Lower lobe of right lung (tissue), 2 donors: ENCODE measurements at regions not wholly inside any gene's neighbourhood (a gene's known extent, or its start where the extent isn't known, plus 50 kb on each side); places are given as distances from the start of the nearest gene placed in this dataset.

Experiments used
- ATAC-seq, 2 donors: fragments of 200-7000 bp; cut with Tn5 transposase; one replicate each; pipeline ENCODE4 v1.9.1; 2020 to 2022; ENCODE audit warnings: mild to moderate bottlenecking in 2 of 2, moderate library complexity in 2 of 2
- DNase-seq: peaks from one replicate; pipeline ENCODE4 v3.0.0-alpha.2; 2020
- H3K27ac ChIP-seq: fragments of 200-600 bp; one replicate; pipeline ENCODE4 v1.8.0; 2022
- H3K27me3 ChIP-seq: fragments of 200-600 bp; one replicate; pipeline ENCODE4 v1.8.0; 2022; ENCODE audit warnings: low read depth
- H3K36me3 ChIP-seq: fragments of 200-600 bp; one replicate; pipeline ENCODE4 v1.8.0; 2022; ENCODE audit warnings: mild to moderate bottlenecking
- H3K4me1 ChIP-seq: fragments of 200-600 bp; one replicate; pipeline ENCODE4 v1.8.0; 2022
- H3K4me3 ChIP-seq: fragments of 200-600 bp; one replicate; pipeline ENCODE4 v1.8.0; 2022; ENCODE audit warnings: mild to moderate bottlenecking
- H3K9me3 ChIP-seq: fragments of 200-600 bp; one replicate; pipeline ENCODE4 v1.8.0; 2022
- intact Hi-C: fragments of 100-400 bp; cut with DNase I; formaldehyde crosslinking; loops from one replicate; pipeline ENCODE4 v1.11.0; 2022
- TF ChIP-seq, protein P1 (sequence below): fragments of 200-600 bp; IDR thresholded peaks from one replicate; pipeline ENCODE4 v1.8.0; 2022; ENCODE audit warnings: antibody characterized with exemption, mild to moderate bottlenecking
- donor health status: DM: no; HTN: yes; CAD: no; lungs with severe emphysema.

DNA sequence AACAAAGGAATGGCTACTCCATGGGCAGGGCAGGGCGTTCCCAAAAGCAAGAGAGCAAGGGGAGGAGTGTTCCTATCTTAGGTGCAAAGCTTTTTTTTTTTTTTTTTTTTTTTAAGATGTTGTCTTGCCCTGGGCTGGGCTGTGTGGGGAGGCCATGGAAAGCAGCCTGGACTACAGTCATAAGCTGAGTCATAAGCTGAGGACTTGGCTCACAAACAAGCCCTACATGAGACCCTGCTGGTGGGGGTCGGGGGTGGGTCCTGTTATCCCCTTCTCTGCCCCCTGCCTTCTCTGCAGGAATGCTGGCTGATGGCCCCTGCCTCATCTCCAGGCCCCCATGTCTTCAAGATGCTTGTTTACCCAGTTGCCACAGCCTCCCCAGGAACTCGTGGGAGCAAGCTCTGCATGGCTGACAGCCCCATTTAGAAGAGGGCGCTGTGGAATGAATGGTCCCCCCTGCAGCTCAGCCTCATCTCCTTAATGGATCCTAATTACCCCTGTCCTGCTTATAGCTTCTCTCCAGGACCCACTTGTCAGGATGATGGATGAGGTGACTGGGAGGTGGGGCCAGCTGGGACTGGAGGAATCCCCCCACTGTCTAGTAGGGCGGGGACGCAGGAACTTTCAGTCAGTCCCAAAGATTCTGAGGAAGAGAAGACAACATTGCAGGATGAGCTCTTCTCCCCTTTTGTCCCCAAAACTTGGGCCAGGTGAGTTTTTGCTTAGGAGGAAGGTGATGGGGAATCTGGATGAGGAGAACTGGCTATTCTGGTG lies 340.8 kb upstream of the PODXL start:
- Histone ChIP-seq H3K27me3 (no peaks in the 10 kb centered on the region), H3K27ac (no peak overlapping the region), H3K9me3 (no peaks in the 10 kb centered on the region), H3K4me3 (no peak overlapping the region), H3K4me1 (no peaks in the 10 kb centered on the region), H3K36me3 (no peaks in the 10 kb centered on the region)
- intact Hi-C loops, result no loop called here
- no peak for DNase-seq
- TF ChIP-seq, protein P1, sequence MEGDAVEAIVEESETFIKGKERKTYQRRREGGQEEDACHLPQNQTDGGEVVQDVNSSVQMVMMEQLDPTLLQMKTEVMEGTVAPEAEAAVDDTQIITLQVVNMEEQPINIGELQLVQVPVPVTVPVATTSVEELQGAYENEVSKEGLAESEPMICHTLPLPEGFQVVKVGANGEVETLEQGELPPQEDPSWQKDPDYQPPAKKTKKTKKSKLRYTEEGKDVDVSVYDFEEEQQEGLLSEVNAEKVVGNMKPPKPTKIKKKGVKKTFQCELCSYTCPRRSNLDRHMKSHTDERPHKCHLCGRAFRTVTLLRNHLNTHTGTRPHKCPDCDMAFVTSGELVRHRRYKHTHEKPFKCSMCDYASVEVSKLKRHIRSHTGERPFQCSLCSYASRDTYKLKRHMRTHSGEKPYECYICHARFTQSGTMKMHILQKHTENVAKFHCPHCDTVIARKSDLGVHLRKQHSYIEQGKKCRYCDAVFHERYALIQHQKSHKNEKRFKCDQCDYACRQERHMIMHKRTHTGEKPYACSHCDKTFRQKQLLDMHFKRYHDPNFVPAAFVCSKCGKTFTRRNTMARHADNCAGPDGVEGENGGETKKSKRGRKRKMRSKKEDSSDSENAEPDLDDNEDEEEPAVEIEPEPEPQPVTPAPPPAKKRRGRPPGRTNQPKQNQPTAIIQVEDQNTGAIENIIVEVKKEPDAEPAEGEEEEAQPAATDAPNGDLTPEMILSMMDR, result no peak
- no peak for ATAC-seq

DNA sequence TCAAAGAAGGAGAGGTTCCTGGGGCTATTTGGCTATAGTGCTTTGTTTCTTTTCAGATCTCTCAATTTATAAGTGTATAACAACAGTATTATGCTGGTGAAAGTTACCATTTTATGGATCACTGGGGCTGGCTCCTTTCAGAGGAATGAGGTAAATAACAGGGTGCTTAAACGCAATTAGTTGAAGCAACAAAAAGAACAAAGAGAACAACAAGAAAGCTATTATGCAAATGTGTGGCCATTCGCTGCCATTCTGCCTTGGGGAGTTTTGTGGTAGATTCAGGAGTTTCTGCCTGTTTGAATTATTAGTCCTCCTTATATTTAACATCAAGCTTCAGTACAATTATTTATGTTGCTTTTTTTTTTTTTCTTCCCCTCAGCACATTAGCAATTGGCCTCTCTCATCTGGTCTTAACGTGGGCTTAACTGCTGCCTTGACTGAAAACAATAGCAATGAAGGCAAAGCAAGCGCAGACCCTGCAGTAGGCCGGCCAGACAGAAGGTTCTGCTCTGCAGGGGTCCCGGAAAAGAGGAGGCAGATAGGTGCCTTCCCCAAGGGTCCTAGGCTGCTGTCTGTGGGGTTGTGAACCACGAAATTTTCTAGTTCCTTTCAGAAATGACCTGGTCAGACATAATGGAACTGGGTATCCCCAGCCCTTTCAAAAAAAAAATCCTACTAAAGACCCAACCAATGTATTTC lies 339.9 kb upstream of the PODXL start:
- TF ChIP-seq, protein P1, result no peak
- H3K9me3 ChIP-seq, result no peaks in the 10 kb centered on the region
- H3K4me3 ChIP-seq, result no peak overlapping the region
- no peaks in the 10 kb centered on the region for H3K4me1 ChIP-seq
- DNase-seq (no peak), ATAC-seq (no peak)
- intact Hi-C loops, result no loop called here
- no peaks in the 10 kb centered on the region for H3K36me3 ChIP-seq
- no peak overlapping the region for H3K27ac ChIP-seq
- H3K27me3 ChIP-seq, result no peaks in the 10 kb centered on the region

DNA sequence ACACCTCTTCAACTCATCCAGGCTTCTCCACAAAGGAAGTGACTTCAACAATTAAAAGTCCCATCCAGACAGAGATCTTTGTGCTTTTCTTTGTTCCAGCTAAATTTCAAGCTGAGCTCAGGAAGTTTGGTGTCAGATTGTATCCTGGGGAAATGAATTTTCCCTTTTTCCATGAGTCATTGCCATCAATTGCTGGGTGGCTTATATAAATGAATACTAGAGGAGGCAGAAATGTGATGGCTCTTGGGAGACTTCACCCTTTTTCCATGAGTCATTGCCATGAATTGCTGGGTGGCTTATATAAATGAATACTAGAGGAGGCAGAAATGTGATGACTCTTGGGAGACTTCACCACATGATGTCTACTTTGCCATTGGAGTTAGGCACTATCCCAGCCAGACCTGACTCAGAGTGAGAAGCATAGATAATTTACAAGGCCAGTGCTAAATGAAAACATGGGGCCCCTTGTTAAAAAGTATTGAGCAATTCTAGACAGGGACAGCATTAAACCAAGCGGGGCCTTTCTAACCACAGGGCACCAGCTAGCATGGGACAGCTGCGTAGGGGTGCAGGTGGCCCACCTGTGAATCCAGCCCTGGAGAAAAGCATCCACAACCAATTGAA lies 339.2 kb upstream of the PODXL start:
- ATAC-seq (no peak), DNase-seq (no peak)
- TF ChIP-seq, protein P1, result no peak
- intact Hi-C loops, result no loop called here
- no peak overlapping the region for H3K27ac ChIP-seq
- no peaks in the 10 kb centered on the region for H3K4me1 ChIP-seq
- no peaks in the 10 kb centered on the region for H3K36me3 ChIP-seq
- H3K4me3 ChIP-seq, result no peak overlapping the region
- H3K9me3 ChIP-seq, result no peaks in the 10 kb centered on the region
- no peaks in the 10 kb centered on the region for H3K27me3 ChIP-seq

DNA sequence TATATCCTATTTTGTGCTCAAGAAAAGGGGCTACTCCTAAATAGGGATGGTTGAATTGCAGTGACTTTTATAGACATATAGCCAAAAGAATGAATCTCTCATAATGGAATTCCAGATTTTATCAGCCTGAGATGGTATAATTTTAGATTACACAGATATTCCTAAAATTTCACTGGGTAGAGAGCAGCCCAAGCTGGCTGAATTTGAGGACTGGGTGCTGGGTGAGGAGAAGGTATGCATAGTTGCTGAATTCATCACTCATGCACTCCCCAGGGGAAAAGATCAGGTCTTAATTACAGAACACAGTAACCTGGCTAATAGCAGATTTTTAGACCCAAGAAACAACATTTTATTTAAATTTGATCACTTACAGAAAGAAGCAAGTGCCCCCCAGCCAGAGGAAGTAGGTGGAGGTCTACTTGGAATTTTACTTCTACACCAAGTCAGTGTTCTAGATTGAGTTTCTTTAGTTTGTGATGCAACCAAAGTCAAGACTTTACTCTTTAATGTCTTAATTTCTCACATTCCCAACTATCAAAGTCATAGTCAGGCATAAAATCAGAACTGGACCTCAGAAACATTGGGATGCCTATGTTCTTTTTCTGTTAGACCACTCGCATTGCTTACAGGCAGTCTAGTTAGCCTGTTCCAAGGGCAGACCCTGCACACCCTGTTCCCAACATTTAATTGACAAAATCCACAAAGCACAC lies 337.4 kb upstream of the PODXL start:
- DNase-seq, result no peak
- TF ChIP-seq, protein P1, result no peak
- no peaks in the 10 kb centered on the region for H3K4me1 ChIP-seq
- no peaks in the 10 kb centered on the region for H3K36me3 ChIP-seq
- H3K4me3 ChIP-seq, result no peak overlapping the region
- no peak for ATAC-seq
- no peaks in the 10 kb centered on the region for H3K27me3 ChIP-seq
- no peak overlapping the region for H3K27ac ChIP-seq
- no peaks in the 10 kb centered on the region for H3K9me3 ChIP-seq
- intact Hi-C loops, result no loop called here

DNA sequence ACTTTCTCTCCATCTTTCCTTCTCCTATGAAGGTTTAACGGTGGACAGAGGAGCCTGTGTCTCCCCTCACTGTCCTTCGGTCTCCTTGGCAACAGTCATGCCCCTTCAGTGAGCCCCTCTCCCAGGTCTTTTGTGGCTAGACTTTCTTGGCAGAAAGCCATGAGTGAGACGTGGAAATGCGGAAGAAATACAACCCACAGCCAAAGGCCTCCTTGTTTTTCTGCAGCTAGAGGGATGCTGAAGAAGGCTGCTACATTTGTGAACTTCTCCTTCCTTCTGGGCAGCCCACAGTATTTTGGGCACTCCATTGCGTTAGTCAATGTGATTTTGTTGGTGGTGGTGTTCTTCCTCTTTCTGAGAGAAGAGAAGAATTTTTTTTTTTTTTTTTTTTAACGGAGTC lies 333.7 kb upstream of the PODXL start:
- TF ChIP-seq, protein P1, result no peak
- intact Hi-C loops, result no loop called here
- H3K27me3 ChIP-seq, result no peaks in the 10 kb centered on the region

More for the DNA sequence above, 333.7 kb upstream of the PODXL start:
- ATAC-seq (peak; percentile 42 to 52), DNase-seq (no peak)
- Histone ChIP-seq H3K9me3 (no peaks in the 10 kb centered on the region), H3K4me1 (no peaks in the 10 kb centered on the region), H3K36me3 (no peaks in the 10 kb centered on the region), H3K4me3 (no peak overlapping the region), H3K27ac (no peak overlapping the region)
